ENCODE measurements at regions not wholly inside any gene's neighbourhood (a gene's known extent, or its start where the extent isn't known, plus 50 kb on each side); places are given as distances from the start of the nearest gene placed in this dataset.

DNA sequence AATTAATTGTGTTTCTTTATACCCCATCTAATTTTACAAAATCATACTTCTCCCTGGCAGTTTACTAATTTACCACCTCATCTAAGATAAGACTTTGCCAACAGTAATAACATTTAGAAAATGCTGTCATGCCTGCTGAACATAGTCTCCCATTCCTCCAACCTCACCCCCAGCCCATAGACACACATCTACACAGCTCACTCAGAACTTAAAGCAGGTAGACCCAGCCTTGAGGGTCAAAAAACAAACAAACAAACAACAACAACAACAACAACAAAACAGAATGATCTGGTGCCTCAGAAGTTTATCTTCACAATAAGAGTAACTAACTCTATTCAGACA lies 94.0 kb downstream of the ZC3H11B start:
- TF ChIP-seq POLR2AphosphoS5 (IDR thresholded peaks at IDR 0.05; ENCODE audit: low read depth, low read length) (no peak), POLR2A (IDR thresholded peaks at IDR 0.05; ENCODE audit: low read depth, low read length) (no peak), TAF1 (IDR thresholded peaks at IDR 0.05; ENCODE audit: low read depth, low read length) (no peak), PAX5 (IDR thresholded peaks at IDR 0.05; ENCODE audit: insufficient read depth, low read length, severe bottlenecking) (no peak)
